Activated T-helper 1 cell treated with anti-CD3 and anti-CD28 coated beads, Interleukin-12 subunit alpha, Interleukin-12 subunit beta, Interleukin-2, Interleukin-4 antibody, amounts not matched to agents 30 ng/mL and 10 ng/mL and 1 ng/mL, durations not matched to agents 14 hours and 24 hours and 36 hours (primary cell): ENCODE measurements at regions not wholly inside any gene's neighbourhood (a gene's known extent, or its start where the extent isn't known, plus 50 kb on each side); places are given as distances from the start of the nearest gene placed in this dataset.

Experiments used
- DNase-seq: peaks from one replicate; pipeline ENCODE4 v3.0.0; 2021; ENCODE audit warnings: low spot score
- H3K27ac Mint-ChIP-seq: one replicate; pipeline ENCODE4 v1.8.0; 2021; ENCODE audit warnings: mild to moderate bottlenecking, mixed read lengths
- H3K27me3 Mint-ChIP-seq: one replicate; pipeline ENCODE4 v1.8.0; 2022; ENCODE audit warnings: mild to moderate bottlenecking, moderate library complexity, mixed read lengths; ENCODE audit not compliant: insufficient read depth
- H3K36me3 Mint-ChIP-seq: one replicate; pipeline ENCODE4 v1.8.0; 2021; ENCODE audit warnings: low read depth, mixed read lengths
- H3K4me1 Mint-ChIP-seq: one replicate; pipeline ENCODE4 v1.8.0; 2021; ENCODE audit warnings: low read depth, mixed read lengths
- H3K4me3 Mint-ChIP-seq: one replicate; pipeline ENCODE4 v1.8.0; 2021; ENCODE audit warnings: mild to moderate bottlenecking, moderate library complexity, mixed read lengths
- H3K9me3 Mint-ChIP-seq: one replicate; pipeline ENCODE4 v1.8.0; 2021; ENCODE audit warnings: mixed read lengths
- intact Hi-C: fragments of 100-400 bp; cut with micrococcal nuclease; formaldehyde crosslinking; loops from one replicate; pipeline ENCODE4 v1.15.1; 2024

GRCh38 chr11:70796648-70797227, 398.4 kb downstream of the CTTN start:
- Mint-ChIP-seq H3K9me3 (peaks cover 27% of the 10 kb centered on the region), H3K36me3 (no peaks in the 10 kb centered on the region), H3K27ac (no peak overlapping the region), H3K27me3 (no peaks in the 10 kb centered on the region), H3K4me1 (no peaks in the 10 kb centered on the region), H3K4me3 (no peak overlapping the region)
- intact Hi-C loops = no loop called here
- DNase-seq = no peak

- H3K9me3 Mint-ChIP-seq = peaks cover 18% of the 10 kb centered on the region
- no peak for DNase-seq
- H3K4me1 Mint-ChIP-seq = no peaks in the 10 kb centered on the region
- no peaks in the 10 kb centered on the region for H3K27me3 Mint-ChIP-seq
- no peaks in the 10 kb centered on the region for H3K36me3 Mint-ChIP-seq
- H3K27ac Mint-ChIP-seq = no peak overlapping the region
- no peak overlapping the region for H3K4me3 Mint-ChIP-seq
- intact Hi-C loops = no loop called here
These were observed 400.0 kb downstream of the CTTN start for GRCh38 chr11:70798296-70798695.

DNA sequence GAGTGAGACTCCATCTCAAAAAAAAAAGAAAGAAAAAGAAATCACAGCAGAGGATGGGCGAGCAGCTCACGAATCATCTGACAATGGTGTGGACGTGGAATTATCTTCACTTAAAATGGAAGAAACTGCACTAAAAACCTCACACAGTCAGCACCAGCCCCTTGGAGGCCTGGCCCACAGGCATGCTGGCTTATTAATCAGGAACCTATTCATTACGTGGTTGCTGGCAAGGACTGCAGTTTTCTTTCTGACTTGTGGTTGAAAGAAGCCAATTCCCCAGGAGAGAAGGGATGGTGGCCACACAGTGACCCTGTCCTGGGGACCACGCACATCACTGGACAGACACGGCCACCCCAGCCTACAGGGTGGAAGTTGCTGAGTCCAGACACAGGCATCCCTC, 401.1 kb downstream of the CTTN start:
- intact Hi-C loops = no loop called here
- Mint-ChIP-seq H3K36me3 (no peaks in the 10 kb centered on the region), H3K9me3 (peaks cover 12% of the 10 kb centered on the region), H3K27ac (no peak overlapping the region), H3K27me3 (no peaks in the 10 kb centered on the region), H3K4me1 (no peaks in the 10 kb centered on the region), H3K4me3 (no peak overlapping the region)
- DNase-seq = no peak

DNA sequence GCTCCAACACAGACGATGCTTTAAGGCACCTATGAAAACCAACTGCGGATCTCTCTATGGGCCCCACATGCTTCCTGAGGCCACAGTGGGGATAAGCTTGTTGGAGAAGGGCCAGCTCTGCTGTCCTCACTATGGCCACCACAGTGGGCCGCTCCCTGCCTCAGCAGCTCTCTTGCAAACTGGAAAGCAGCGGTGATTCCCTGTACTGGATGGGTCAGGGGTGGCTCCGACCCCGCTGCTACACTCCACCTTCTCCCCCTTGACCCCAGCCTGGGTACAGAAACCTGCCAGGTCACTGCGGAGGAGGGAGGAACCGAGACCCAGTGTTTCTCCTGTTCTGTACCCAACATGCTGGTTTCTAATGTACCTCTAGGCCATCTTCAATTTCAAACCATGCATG, 403.9 kb downstream of the CTTN start:
- intact Hi-C loops = no loop called here
- Mint-ChIP-seq H3K4me1 (no peaks in the 10 kb centered on the region), H3K36me3 (no peaks in the 10 kb centered on the region), H3K27me3 (peaks cover 2% of the 10 kb centered on the region), H3K9me3 (no peaks in the 10 kb centered on the region), H3K4me3 (no peak overlapping the region), H3K27ac (no peak overlapping the region)
- DNase-seq = no peak

- Mint-ChIP-seq H3K36me3 (no peaks in the 10 kb centered on the region), H3K27ac (no peak overlapping the region), H3K4me1 (no peaks in the 10 kb centered on the region), H3K9me3 (no peaks in the 10 kb centered on the region), H3K27me3 (peaks cover 2% of the 10 kb centered on the region), H3K4me3 (no peak overlapping the region)
- no peak for DNase-seq
- intact Hi-C loops = no loop called here
These were observed 406.0 kb downstream of the CTTN start for GRCh38 chr11:70804139-70804837.

- Mint-ChIP-seq H3K27ac (no peak overlapping the region), H3K27me3 (peaks cover 2% of the 10 kb centered on the region), H3K36me3 (no peaks in the 10 kb centered on the region), H3K4me1 (no peaks in the 10 kb centered on the region), H3K4me3 (no peak overlapping the region), H3K9me3 (no peaks in the 10 kb centered on the region)
- intact Hi-C loops = no loop called here
- DNase-seq = no peak
These were observed 406.9 kb downstream of the CTTN start for GRCh38 chr11:70805243-70805642.

- no peaks in the 10 kb centered on the region for H3K36me3 Mint-ChIP-seq
- H3K4me1 Mint-ChIP-seq = no peaks in the 10 kb centered on the region
- intact Hi-C loops = no loop called here
- H3K9me3 Mint-ChIP-seq = no peaks in the 10 kb centered on the region
- H3K27ac Mint-ChIP-seq = no peak overlapping the region
- no peak overlapping the region for H3K4me3 Mint-ChIP-seq
- peaks cover 2% of the 10 kb centered on the region for H3K27me3 Mint-ChIP-seq
- DNase-seq = no peak
These were observed 407.6 kb downstream of the CTTN start for GRCh38 chr11:70805971-70806370.

GRCh38 chr11:70806461-70807194, 408.3 kb downstream of the CTTN start:
- peaks cover 2% of the 10 kb centered on the region for H3K27me3 Mint-ChIP-seq
- intact Hi-C loops = no loop called here
- H3K27ac Mint-ChIP-seq = no peak overlapping the region
- H3K9me3 Mint-ChIP-seq = no peaks in the 10 kb centered on the region
- no peak for DNase-seq
- H3K4me3 Mint-ChIP-seq = no peak overlapping the region
- H3K4me1 Mint-ChIP-seq = no peaks in the 10 kb centered on the region
- no peaks in the 10 kb centered on the region for H3K36me3 Mint-ChIP-seq

- no peaks in the 10 kb centered on the region for H3K36me3 Mint-ChIP-seq
- intact Hi-C loops = no loop called here
- no peak for DNase-seq
- peaks cover 2% of the 10 kb centered on the region for H3K27me3 Mint-ChIP-seq
- no peak overlapping the region for H3K27ac Mint-ChIP-seq
- no peak overlapping the region for H3K4me3 Mint-ChIP-seq
- H3K9me3 Mint-ChIP-seq = no peaks in the 10 kb centered on the region
- H3K4me1 Mint-ChIP-seq = no peaks in the 10 kb centered on the region
These were observed 408.8 kb downstream of the CTTN start for GRCh38 chr11:70807195-70807543.

GRCh38 chr11:70808686-70809375, 410.5 kb downstream of the CTTN start:
- DNase-seq = no peak
- H3K27ac Mint-ChIP-seq = no peak overlapping the region
- intact Hi-C loops = no loop called here
- no peaks in the 10 kb centered on the region for H3K9me3 Mint-ChIP-seq
- H3K27me3 Mint-ChIP-seq = peaks cover 2% of the 10 kb centered on the region
- H3K4me3 Mint-ChIP-seq = no peak overlapping the region
- H3K4me1 Mint-ChIP-seq = no peaks in the 10 kb centered on the region
- H3K36me3 Mint-ChIP-seq = no peaks in the 10 kb centered on the region

- H3K4me3 Mint-ChIP-seq = no peak overlapping the region
- no peaks in the 10 kb centered on the region for H3K4me1 Mint-ChIP-seq
- DNase-seq = no peak
- H3K27ac Mint-ChIP-seq = no peak overlapping the region
- peaks cover 2% of the 10 kb centered on the region for H3K27me3 Mint-ChIP-seq
- no peaks in the 10 kb centered on the region for H3K36me3 Mint-ChIP-seq
- intact Hi-C loops = no loop called here
- H3K9me3 Mint-ChIP-seq = no peaks in the 10 kb centered on the region
These were observed 411.8 kb downstream of the CTTN start for GRCh38 chr11:70810133-70810532.

- H3K36me3 Mint-ChIP-seq = no peaks in the 10 kb centered on the region
- no peak for DNase-seq
- no peaks in the 10 kb centered on the region for H3K4me1 Mint-ChIP-seq
- no peaks in the 10 kb centered on the region for H3K9me3 Mint-ChIP-seq
- H3K27me3 Mint-ChIP-seq = peaks cover under 1% of the 10 kb centered on the region
- H3K27ac Mint-ChIP-seq = no peak overlapping the region
- no peak overlapping the region for H3K4me3 Mint-ChIP-seq
- intact Hi-C loops = no loop called here
These were observed 412.4 kb downstream of the CTTN start for GRCh38 chr11:70810681-70811080.

DNA sequence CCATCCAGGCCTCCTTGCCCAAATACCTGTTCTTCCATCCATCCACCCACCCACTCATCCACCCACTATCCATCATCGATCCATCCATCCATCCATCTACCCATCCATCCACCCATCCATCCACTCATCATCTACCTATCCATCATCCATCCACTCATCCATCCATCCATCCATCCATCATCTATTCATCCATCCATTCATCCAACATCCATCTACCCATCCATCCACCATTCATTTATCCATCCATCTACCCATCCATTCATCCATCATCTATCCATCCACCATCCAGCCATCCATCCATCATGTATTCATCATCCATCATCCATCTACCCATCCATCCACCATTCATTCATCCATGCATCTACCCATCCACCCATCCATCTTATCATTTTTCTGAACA, 413.2 kb downstream of the CTTN start:
- Mint-ChIP-seq H3K36me3 (no peaks in the 10 kb centered on the region), H3K27me3 (no peaks in the 10 kb centered on the region), H3K4me1 (no peaks in the 10 kb centered on the region), H3K4me3 (no peak overlapping the region), H3K27ac (no peak overlapping the region), H3K9me3 (no peaks in the 10 kb centered on the region)
- no peak for DNase-seq
- intact Hi-C loops = no loop called here
